ENCODE measurements at regions not wholly inside any gene's neighbourhood (a gene's known extent, or its start where the extent isn't known, plus 50 kb on each side); places are given as distances from the start of the nearest gene placed in this dataset.

GRCh38 chr16:86783636-86784626 lies 205.6 kb downstream of the FOXL1 start:
- ATAC-seq: no peak
- Histone ChIP-seq H3K4me1 (no peaks in the 10 kb centered on the region), H3K27ac (no peak overlapping the region), H3K9me3 (no peaks in the 10 kb centered on the region), H3K27me3 (peaks cover 12% of the 10 kb centered on the region), H3K4me3 (no peak overlapping the region), H3K36me3 (no peaks in the 10 kb centered on the region)
- no peak for DNase-seq
- TF ChIP-seq CTCF (IDR thresholded peaks at IDR 0.05): no peak
- intact Hi-C loops (cut with DNase I): no loop called here

GRCh38 chr16:86786338-86786737 lies 208.0 kb downstream of the FOXL1 start:
- Histone ChIP-seq H3K36me3 (no peaks in the 10 kb centered on the region), H3K9me3 (no peaks in the 10 kb centered on the region), H3K4me3 (no peak overlapping the region), H3K27ac (no peak overlapping the region), H3K27me3 (peaks cover 17% of the 10 kb centered on the region), H3K4me1 (no peaks in the 10 kb centered on the region)
- no peak for DNase-seq
- no peak for TF ChIP-seq CTCF (IDR thresholded peaks at IDR 0.05)
- intact Hi-C loops (cut with DNase I): no loop called here
- no peak for ATAC-seq

GRCh38 chr16:86786994-86787393 lies 208.6 kb downstream of the FOXL1 start:
- ATAC-seq: no peak
- intact Hi-C loops (cut with DNase I): no loop called here
- no peak overlapping the region for H3K4me3 ChIP-seq
- H3K27ac ChIP-seq: no peak overlapping the region
- peaks cover 17% of the 10 kb centered on the region for H3K27me3 ChIP-seq
- TF ChIP-seq CTCF (IDR thresholded peaks at IDR 0.05): no peak
- H3K36me3 ChIP-seq: no peaks in the 10 kb centered on the region
- no peaks in the 10 kb centered on the region for H3K9me3 ChIP-seq
- DNase-seq: no peak
- no peaks in the 10 kb centered on the region for H3K4me1 ChIP-seq

- no peak for DNase-seq
- H3K27ac ChIP-seq: no peak overlapping the region
- intact Hi-C loops (cut with DNase I): no loop called here
- no peak for TF ChIP-seq CTCF (IDR thresholded peaks at IDR 0.05)
- no peaks in the 10 kb centered on the region for H3K9me3 ChIP-seq
- no peak overlapping the region for H3K4me3 ChIP-seq
- peaks cover 17% of the 10 kb centered on the region for H3K27me3 ChIP-seq
- H3K36me3 ChIP-seq: no peaks in the 10 kb centered on the region
- H3K4me1 ChIP-seq: no peaks in the 10 kb centered on the region
- no peak for ATAC-seq
These were observed 209.2 kb downstream of the FOXL1 start for GRCh38 chr16:86787538-86787937.

- Histone ChIP-seq H3K4me1 (no peaks in the 10 kb centered on the region), H3K36me3 (no peaks in the 10 kb centered on the region), H3K9me3 (no peaks in the 10 kb centered on the region), H3K4me3 (no peak overlapping the region), H3K27me3 (peaks cover 20% of the 10 kb centered on the region), H3K27ac (no peak overlapping the region)
- no peak for ATAC-seq
- DNase-seq: no peak
- intact Hi-C loops (cut with DNase I): no loop called here
- no peak for TF ChIP-seq CTCF (IDR thresholded peaks at IDR 0.05)
These were observed 211.3 kb downstream of the FOXL1 start for GRCh38 chr16:86789621-86790051.

All from upper lobe of right lung (tissue), 1 donor.